Breast epithelium (tissue), 3 donors: ENCODE measurements at regions not wholly inside any gene's neighbourhood (a gene's known extent, or its start where the extent isn't known, plus 50 kb on each side); places are given as distances from the start of the nearest gene placed in this dataset.

Source experiments
- CTCF ChIP-seq, 3 donors: fragments of 450-650 bp; IDR thresholded peaks; one replicate each; pipeline ENCODE4 v1.5.1; 2016 to 2017; ENCODE audit warnings: antibody characterized with exemption in 3 of 3, mild to moderate bottlenecking in 3 of 3, moderate library complexity in 3 of 3
- POLR2A ChIP-seq: fragments of 450-650 bp; IDR thresholded peaks from one replicate; pipeline ENCODE4 v1.6.1; 2016; ENCODE audit warnings: antibody characterized with exemption, mild to moderate bottlenecking, moderate library complexity
- POLR2AphosphoS5 ChIP-seq, 3 donors: sonication (generic); formaldehyde crosslinking; IDR thresholded peaks; one replicate each; pipeline ENCODE4 v1.6.1; 2017; ENCODE audit warnings: antibody characterized with exemption in 3 of 3

GRCh38 chr14:95425369-95426115 is 90.9 kb downstream of the SYNE3 start:
- TF ChIP-seq CTCF (IDR thresholded peaks at IDR 0.05) (no peak), POLR2AphosphoS5 (IDR thresholded peaks at IDR 0.05) (no peak), POLR2A (no peak)
